ENCODE measurements at regions not wholly inside any gene's neighbourhood (a gene's known extent, or its start where the extent isn't known, plus 50 kb on each side); places are given as distances from the start of the nearest gene placed in this dataset.

DNA sequence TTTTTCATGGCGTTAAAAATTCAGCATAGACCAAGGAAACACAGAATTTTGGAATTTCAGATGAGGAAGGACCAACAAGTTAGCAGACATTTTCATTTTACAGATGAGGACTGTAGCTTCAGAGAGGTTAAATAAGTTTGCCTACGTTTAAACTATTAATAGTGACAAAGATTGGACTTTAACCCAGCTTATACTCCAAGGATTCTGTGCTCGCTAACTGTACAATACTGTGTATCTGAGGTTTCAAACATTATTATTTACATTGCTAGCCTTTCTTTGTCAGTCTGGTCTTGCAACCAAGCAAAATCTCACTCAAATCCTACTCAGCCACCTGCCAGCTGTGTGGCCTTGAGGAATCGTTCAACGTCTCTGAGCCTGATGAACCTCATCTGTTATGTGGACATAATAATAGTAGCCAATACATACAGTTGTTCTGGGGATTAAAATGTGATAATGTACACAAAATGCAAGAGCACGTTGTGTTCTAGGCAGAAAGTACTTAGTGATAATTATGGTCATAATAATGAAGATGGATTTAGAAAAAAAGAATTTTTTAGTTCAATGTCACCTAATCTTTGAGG is 462.4 kb upstream of the TRIB2 start:
- TF ChIP-seq, protein P1, sequence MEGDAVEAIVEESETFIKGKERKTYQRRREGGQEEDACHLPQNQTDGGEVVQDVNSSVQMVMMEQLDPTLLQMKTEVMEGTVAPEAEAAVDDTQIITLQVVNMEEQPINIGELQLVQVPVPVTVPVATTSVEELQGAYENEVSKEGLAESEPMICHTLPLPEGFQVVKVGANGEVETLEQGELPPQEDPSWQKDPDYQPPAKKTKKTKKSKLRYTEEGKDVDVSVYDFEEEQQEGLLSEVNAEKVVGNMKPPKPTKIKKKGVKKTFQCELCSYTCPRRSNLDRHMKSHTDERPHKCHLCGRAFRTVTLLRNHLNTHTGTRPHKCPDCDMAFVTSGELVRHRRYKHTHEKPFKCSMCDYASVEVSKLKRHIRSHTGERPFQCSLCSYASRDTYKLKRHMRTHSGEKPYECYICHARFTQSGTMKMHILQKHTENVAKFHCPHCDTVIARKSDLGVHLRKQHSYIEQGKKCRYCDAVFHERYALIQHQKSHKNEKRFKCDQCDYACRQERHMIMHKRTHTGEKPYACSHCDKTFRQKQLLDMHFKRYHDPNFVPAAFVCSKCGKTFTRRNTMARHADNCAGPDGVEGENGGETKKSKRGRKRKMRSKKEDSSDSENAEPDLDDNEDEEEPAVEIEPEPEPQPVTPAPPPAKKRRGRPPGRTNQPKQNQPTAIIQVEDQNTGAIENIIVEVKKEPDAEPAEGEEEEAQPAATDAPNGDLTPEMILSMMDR (IDR thresholded peaks at IDR 0.05; ENCODE audit: low read depth, low read length) = no peak

DNA sequence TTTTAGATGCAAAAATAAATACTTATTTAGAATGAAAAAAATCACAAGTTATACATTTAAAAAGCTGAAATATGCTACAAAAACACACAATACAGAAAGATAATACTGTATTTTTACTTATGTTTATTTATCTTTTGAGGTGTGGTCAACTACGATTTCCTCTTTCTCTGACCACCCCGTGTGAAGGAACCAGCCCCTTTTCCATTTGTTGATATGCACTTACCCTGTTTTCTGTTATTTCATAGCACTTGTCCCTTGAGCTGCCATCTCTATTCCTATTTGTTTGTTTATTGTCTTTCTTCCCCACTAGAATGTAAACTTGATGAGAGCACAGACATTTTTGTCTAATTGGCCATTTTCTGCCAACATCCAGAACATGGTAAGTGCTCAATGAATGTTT is 460.5 kb upstream of the TRIB2 start:
- DNase-seq (ENCODE audit: extremely low read depth, low read depth) = no peak
- TF ChIP-seq, protein P1 (IDR thresholded peaks at IDR 0.05; ENCODE audit: low read depth, low read length) = no peak

More for the DNA sequence above, 462.4 kb upstream of the TRIB2 start:
- DNase-seq (ENCODE audit: extremely low read depth, low read depth) = no peak

DNA sequence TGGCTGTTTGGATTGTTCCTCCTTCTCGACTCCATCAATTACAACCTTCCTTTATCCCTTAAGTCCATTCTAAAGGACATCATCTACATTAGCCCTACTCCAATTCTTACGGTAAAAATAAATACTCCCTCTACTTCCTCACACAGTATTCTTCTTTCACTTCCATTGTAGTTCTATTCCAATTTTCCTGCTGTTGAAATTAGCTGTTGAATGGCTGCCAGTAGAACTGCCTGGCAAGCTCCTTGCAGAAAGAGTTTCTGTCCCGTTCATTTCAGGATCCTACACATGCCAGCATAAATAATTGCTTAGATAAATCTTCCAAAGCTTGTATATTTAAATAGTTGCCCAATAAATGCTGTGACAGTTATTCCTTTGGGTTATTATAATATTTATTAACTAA is 459.3 kb upstream of the TRIB2 start:
- DNase-seq (ENCODE audit: extremely low read depth, low read depth) = no peak
- TF ChIP-seq, protein P1 (IDR thresholded peaks at IDR 0.05; ENCODE audit: low read depth, low read length) = no peak

DNA sequence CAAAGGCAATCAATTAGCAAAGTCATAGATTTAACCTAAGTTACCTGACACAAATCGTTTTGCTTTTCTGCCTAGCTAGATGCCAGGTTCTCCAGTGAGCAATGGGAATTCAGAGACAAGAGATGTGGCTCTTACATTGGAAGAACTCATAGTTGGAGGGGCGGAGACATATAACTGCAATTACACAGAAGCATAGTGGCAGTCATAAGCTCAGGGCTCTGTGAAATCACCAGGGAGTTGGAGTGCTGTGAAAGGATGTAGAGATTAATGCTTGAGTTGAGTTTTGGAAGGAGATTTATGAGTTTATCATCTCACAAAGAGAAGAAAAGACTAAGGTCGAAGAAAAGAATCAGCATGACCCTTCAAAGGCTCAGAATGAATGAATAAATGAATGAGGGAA is 457.2 kb upstream of the TRIB2 start:
- TF ChIP-seq, protein P1 (IDR thresholded peaks at IDR 0.05; ENCODE audit: low read depth, low read length) = no peak

DNA sequence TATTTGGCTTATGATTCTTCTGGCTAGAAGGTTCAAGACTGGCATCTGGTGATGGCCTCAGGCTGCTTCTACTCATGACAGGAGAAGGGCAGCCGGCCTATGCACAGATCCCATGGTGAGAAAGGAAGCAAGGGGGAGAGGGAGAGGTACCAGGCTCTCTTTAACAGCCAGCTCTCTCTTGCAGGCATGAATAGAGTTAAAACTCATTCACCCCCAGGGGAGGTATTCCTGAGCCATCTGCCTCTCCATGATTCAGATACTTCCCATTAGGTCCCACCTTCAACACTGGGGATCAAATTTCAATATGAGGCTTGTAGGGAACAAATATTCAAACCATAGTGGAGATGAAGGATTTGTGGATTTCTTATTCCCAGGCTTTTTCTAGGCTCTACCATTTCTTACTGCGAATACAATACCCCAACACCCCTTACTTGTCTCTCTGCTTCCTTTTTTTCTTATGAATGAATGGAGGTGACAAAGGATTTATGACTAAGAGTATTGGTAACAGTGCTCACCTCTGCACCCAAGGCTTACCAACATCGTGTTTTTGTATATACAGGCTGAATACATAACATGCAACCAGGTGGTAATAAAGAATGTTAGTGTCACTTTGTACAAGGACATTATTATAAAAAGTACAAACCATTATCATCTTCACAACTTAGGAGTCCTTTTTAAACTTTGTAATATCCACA is 454.6 kb upstream of the TRIB2 start:
- TF ChIP-seq, protein P1 (IDR thresholded peaks at IDR 0.05; ENCODE audit: low read depth, low read length) = no peak
- DNase-seq (ENCODE audit: extremely low read depth, low read depth) = no peak

More for the DNA sequence above, 457.2 kb upstream of the TRIB2 start:
- DNase-seq (ENCODE audit: extremely low read depth, low read depth) = no peak

DNA sequence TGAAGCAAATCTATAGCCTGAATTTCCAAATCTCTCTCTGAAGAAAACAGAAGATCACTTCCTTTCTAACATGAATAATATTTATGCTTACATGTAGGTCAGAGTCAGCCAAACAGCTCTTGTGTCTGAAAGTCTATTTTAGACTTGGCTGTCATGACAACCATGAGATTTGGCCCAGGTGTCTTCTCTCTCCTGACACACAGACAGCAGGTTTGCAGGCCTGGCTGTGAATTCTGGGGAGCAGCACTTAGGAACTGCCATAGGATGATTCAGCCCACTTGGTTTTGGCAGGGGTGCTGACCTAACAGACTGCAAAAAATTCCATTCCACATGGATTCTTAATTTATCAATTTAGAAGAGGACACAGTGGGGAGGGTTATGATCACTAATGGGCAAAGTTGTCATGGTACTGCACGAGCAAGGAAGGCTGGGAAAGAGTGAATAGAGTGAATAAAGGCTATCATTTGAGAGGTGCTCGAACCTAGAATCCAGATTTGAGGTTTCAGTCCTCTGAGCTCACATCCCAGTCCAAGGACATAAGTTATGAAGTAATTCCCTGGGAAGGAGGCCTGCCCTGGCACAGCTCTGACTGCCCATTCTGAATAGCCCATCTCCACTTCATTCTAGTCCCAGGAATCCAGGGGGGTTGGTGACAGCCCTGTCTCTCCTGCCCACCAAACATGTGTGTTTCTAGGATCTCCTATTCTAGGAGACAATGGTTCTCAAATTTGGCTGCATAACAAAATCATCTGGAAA is 453.9 kb upstream of the TRIB2 start:
- TF ChIP-seq, protein P1 (IDR thresholded peaks at IDR 0.05; ENCODE audit: low read depth, low read length) = no peak
- no peak for DNase-seq (ENCODE audit: extremely low read depth, low read depth)

DNA sequence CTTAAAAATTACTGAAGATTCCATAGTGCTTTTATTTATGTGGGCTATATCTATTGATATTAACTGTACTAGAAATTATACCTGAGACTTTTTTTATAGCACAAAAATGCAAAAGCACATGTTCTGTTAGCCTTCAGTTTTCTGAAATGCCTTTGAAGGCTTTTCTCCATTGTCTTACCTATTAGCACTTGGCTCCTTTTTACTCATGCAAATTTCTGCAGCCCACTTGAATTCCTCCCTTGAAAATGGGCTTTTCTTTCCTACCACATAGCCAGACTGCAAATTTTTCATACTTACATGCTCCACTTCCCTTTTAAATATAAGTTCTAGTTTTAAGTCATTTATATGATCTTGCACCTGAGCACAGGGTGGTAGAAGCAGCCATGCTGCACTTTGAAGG is 453.0 kb upstream of the TRIB2 start:
- TF ChIP-seq, protein P1 (IDR thresholded peaks at IDR 0.05; ENCODE audit: low read depth, low read length) = no peak
- no peak for DNase-seq (ENCODE audit: extremely low read depth, low read depth)

All from AG09319 (cell line).